HG02970 (cell line): ENCODE measurements at regions not wholly inside any gene's neighbourhood (a gene's known extent, or its start where the extent isn't known, plus 50 kb on each side); places are given as distances from the start of the nearest gene placed in this dataset.

Experiments
- ATAC-seq: cut with Tn5 transposase; IDR thresholded peaks from one replicate; pipeline ENCODE4 v1.9.1; 2021; ENCODE audit warnings: mild to moderate bottlenecking, moderate library complexity, moderate number of reproducible peaks; ENCODE audit not compliant: unreplicated experiment, low FRiP score

DNA sequence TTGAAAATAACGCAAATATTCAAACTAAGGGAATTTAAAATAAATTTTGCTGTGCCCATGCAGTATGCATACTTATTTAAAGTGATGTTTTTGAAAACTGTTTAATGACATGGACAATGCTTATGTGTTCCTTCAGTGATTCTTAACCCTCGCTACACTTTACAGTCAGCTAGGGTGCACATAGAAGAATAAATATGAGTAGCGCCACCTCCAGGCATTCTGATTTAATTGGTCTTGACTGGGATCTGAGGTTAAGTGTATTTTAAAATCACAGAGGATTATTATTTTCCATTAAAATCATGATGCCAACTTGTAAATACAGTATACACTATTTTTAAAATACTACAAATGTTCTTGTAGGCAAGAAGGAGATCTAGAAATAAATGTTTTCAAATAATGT is 373.5 kb upstream of the ADGRL4 start:
- no peak for ATAC-seq

DNA sequence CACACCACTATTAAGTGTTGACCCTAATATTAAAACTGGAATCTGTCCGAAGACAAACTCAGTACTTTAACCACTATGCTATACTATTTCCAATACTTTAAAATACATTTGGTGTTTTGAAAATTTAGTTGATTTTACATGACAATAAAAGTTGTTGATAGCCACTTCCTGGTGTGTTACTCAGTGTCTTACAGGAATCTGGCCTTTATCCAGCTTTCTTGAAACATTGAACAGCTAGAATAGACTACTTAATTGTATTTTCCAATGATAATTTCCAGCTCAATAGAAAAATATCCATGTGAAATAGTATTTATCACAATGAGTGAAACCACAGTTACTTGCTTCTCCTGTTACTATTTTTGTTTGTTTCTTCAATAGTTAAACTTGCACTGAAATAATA is 369.6 kb upstream of the ADGRL4 start:
- ATAC-seq = no peak

- no peak for ATAC-seq
Measured at GRCh38 chr1:79375352-79375751, 368.8 kb upstream of the ADGRL4 start.

- ATAC-seq = no peak
Measured at GRCh38 chr1:79374397-79374796, 367.9 kb upstream of the ADGRL4 start.

GRCh38 chr1:79373481-79374125 is 367.1 kb upstream of the ADGRL4 start:
- ATAC-seq = no peak

- no peak for ATAC-seq
Measured at GRCh38 chr1:79371802-79372201, 365.3 kb upstream of the ADGRL4 start.

GRCh38 chr1:79369091-79369490 is 362.6 kb upstream of the ADGRL4 start:
- no peak for ATAC-seq

- no peak for ATAC-seq
Measured at GRCh38 chr1:79364896-79365295, 358.4 kb upstream of the ADGRL4 start.

DNA sequence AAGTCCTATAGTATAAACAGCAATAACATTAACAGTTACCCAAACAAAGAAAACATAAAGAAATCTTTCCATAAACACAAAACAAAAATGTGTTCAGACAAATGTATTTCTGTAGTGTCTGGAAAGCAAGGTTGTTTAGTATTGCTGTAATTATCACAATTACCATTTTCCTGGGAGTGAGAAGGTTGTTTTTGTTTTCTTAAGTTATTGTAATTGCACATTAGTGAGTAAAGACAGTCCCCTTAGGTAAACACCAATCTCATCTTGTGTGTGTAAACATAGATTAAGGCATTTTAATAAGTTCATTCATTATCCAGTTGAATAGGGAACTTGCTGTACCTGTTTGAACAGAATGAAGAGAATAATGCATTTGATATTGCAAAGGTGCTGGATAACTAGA is 356.9 kb upstream of the ADGRL4 start:
- ATAC-seq = no peak

GRCh38 chr1:79362470-79362869 is 355.9 kb upstream of the ADGRL4 start:
- no peak for ATAC-seq

- ATAC-seq = no peak
Measured at GRCh38 chr1:79355090-79355489, 348.6 kb upstream of the ADGRL4 start.

DNA sequence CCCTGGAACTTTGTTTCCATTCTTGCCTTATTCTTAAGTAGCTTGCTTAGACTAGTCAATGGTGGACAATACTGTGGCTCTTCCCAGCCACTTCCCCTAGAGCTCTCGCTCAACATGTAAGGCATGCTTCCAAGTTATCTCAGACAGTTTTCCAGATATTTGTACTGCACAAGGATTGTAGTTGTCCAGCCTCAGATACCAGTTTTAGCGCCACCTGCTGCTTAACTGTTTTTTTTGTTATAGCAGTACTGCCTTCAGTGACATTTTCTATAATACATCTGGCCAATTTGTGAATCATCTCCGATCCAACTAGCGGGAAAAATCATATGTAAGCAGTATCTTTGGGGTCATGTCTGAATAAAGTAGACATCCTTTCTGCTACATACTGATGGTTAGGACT is 346.7 kb upstream of the ADGRL4 start:
- ATAC-seq = no peak

DNA sequence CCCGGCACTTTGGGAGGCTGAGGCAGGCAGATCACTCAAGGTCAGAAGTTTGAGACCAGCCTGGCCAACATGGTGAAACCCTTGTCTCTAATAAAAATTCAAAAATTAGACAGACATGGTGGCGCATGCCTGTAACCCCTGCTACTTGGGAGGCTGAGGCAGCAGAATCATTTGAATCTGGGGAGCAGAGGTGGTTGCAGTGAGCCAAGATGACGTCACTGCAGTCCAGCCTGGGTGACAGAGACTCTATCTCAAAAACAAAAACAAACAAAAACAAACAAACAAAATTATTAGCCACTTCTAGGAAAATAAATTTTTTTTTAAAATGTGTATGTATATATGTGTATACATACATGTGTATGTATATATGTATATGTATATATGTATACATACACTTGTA is 320.3 kb upstream of the ADGRL4 start:
- ATAC-seq = no peak

GRCh38 chr1:79325705-79326104 is 319.2 kb upstream of the ADGRL4 start:
- ATAC-seq = no peak

DNA sequence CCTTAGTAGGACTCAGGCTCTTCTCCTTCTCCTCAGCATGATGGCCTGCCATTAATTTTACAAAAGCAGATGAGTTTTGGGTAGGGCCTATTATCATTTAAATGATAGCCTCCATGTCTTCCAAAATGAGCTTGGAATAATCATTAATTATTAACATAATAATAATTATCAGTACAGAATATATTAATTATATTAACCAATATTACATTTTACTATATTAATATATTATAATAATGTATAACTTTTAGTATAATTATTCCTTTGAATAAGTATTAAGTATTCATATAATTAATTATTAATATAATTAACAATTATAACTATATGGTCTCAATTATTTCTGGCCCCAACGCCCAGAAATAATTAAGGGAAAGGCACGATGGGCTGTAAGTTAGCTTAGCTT is 318.6 kb upstream of the ADGRL4 start:
- no peak for ATAC-seq

GRCh38 chr1:79323239-79324025 is 316.9 kb upstream of the ADGRL4 start:
- ATAC-seq = no peak

- ATAC-seq = no peak
Measured at GRCh38 chr1:79322511-79323027, 316.0 kb upstream of the ADGRL4 start.

DNA sequence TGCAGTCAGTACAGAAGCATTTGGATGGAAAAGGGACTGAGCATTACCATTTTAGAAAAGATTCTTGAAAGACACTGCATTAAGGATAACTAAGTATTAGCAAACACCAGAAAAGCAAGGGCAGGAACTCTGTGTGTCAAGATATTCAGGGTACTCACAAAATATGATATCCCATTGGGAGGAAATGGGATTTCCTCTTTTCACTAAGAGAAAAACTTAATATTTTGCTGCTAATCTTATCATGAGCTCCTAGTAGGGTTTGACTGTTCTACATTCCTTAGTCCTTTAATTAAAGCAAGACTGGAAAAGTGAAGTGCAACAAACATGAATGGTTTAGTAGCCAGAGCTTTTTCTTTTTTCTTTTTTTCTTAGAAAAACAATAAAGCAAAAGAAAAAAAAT is 305.9 kb upstream of the ADGRL4 start:
- ATAC-seq = no peak

DNA sequence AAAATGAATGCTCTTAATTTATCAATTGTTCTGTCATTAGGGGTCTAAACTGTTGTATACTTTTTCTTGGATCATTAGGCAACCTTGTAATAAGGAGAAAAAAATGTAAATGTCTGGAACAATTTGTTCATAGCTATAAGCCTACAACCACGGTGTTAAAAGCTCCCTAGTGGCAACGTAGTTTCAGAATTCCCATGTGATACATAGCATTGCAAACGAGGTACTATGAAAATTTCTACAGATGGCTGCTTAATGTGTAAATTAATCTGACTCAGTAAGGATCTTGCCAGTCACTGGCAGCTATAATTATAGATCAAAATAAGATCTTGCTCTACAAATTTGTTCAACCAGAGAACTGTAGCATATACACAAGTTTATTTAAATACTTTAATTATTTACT is 304.1 kb upstream of the ADGRL4 start:
- ATAC-seq = no peak

GRCh38 chr1:79304131-79304530 is 297.6 kb upstream of the ADGRL4 start:
- ATAC-seq = no peak

- ATAC-seq = no peak
Measured at GRCh38 chr1:79303040-79303439, 296.5 kb upstream of the ADGRL4 start.

- no peak for ATAC-seq
Measured at GRCh38 chr1:79302380-79302930, 295.9 kb upstream of the ADGRL4 start.
